ENCODE measurements at regions not wholly inside any gene's neighbourhood (a gene's known extent, or its start where the extent isn't known, plus 50 kb on each side); places are given as distances from the start of the nearest gene placed in this dataset.
"Not testable (repeated sequence)": the region's sequence is repeated elsewhere in the genome, so short reads cannot be mapped to it uniquely, and the experiment has no call there.

DNA sequence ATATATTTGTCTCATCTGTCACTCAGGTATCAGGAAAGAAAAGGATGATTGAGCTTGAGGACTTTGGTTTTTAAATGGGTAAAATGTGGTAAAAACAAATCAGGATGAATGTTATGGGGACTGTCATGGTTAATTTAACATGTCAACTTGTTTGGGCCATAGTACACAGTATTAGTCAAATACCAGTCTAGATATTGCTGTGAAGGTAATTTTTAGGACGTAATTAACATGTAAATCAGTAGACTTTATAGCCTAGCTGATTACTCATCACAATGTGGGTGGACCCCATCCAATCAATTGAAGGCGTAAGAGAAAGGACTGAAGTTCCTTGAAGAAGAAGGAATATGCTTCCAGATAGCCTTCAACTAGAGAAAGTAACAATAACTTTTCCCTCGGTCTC, 275.7 kb upstream of the ZNF804A start:
- Mint-ChIP-seq H3K4me3 (no peak overlapping the region), H3K27me3 (no peaks in the 10 kb centered on the region), H3K27ac (no peak overlapping the region), H3K9me3 (no peaks in the 10 kb centered on the region), H3K4me1 (ENCODE audit: low read depth) (no peaks in the 10 kb centered on the region), H3K36me3 (ENCODE audit: low read depth) (no peaks in the 10 kb centered on the region)
- no peak overlapping the region for H3K27ac ChIP-seq (ENCODE audit: low read depth in 1 of 2, low read length in 2 of 2)
- no peaks in the 10 kb centered on the region for H3K4me1 ChIP-seq (ENCODE audit: insufficient read depth, low read length)
- H3K9me3 ChIP-seq (ENCODE audit: control insufficient read depth in 1 of 2, insufficient read depth in 1 of 2, low read length in 2 of 2): no peaks in the 10 kb centered on the region
- ChIA-PET POLR2A (no interaction called here), CTCF (interaction anchor here (0.6 kb wide), 1 partner anchor 14 kb away, joined by 3 read pairs; no protein-coding TSS in a partner anchor)
- no peak for DNase-seq
- intact Hi-C loops (cut with DNase I, micrococcal nuclease): no loop called here
- no peaks in the 10 kb centered on the region for H3K27me3 ChIP-seq (ENCODE audit: control insufficient read depth in 1 of 2, insufficient read depth in 2 of 2, low read length in 2 of 2)
- H3K36me3 ChIP-seq (ENCODE audit: insufficient read depth, low read length): no peaks in the 10 kb centered on the region
- TF ChIP-seq, protein P1, sequence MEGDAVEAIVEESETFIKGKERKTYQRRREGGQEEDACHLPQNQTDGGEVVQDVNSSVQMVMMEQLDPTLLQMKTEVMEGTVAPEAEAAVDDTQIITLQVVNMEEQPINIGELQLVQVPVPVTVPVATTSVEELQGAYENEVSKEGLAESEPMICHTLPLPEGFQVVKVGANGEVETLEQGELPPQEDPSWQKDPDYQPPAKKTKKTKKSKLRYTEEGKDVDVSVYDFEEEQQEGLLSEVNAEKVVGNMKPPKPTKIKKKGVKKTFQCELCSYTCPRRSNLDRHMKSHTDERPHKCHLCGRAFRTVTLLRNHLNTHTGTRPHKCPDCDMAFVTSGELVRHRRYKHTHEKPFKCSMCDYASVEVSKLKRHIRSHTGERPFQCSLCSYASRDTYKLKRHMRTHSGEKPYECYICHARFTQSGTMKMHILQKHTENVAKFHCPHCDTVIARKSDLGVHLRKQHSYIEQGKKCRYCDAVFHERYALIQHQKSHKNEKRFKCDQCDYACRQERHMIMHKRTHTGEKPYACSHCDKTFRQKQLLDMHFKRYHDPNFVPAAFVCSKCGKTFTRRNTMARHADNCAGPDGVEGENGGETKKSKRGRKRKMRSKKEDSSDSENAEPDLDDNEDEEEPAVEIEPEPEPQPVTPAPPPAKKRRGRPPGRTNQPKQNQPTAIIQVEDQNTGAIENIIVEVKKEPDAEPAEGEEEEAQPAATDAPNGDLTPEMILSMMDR (IDR thresholded peaks at IDR 0.05): no peak
- no peak for ATAC-seq (ENCODE audit: poor library complexity)
- H3K4me3 ChIP-seq (ENCODE audit: low read length): no peak overlapping the region

DNA sequence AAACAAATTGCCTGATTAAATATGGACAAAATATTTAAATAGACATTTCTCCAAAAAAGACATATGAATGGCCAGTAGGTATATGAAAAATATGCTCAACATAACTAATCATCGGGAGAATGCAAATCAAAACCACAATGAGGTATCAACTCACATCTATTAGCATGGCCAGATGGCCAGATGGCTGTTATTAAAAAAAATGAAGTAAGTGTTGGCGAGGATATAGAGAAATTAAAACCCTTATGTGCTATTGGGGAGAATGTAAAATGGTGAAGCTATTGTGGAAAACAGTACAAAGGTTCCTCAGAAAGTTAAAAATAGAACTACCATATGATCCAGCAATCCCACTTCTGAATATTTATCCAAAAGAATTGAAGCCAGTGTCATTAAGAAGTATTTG, 272.3 kb upstream of the ZNF804A start:
- ChIA-PET POLR2A (no interaction called here), CTCF (no interaction called here)
- H3K9me3 ChIP-seq (ENCODE audit: control insufficient read depth in 1 of 2, insufficient read depth in 1 of 2, low read length in 2 of 2): peaks cover 0 to 9% of the 10 kb centered on the region in 2 experiments
- no peaks in the 10 kb centered on the region for H3K36me3 Mint-ChIP-seq (ENCODE audit: low read depth)
- no peak overlapping the region for H3K4me3 ChIP-seq (ENCODE audit: low read length)
- no peaks in the 10 kb centered on the region for H3K27me3 ChIP-seq (ENCODE audit: control insufficient read depth in 1 of 2, insufficient read depth in 2 of 2, low read length in 2 of 2)
- H3K4me1 Mint-ChIP-seq (ENCODE audit: low read depth): no peaks in the 10 kb centered on the region
- H3K27ac ChIP-seq (ENCODE audit: low read depth in 1 of 2, low read length in 2 of 2): no peak overlapping the region
- TF ChIP-seq, protein P1 (IDR thresholded peaks at IDR 0.05): no peak
- DNase-seq (no peak), ATAC-seq (ENCODE audit: poor library complexity) (no peak)
- no peaks in the 10 kb centered on the region for H3K36me3 ChIP-seq (ENCODE audit: insufficient read depth, low read length)
- no peaks in the 10 kb centered on the region for H3K27me3 Mint-ChIP-seq
- no peak overlapping the region for H3K4me3 Mint-ChIP-seq
- H3K27ac Mint-ChIP-seq: no peak overlapping the region
- intact Hi-C loops (cut with DNase I, micrococcal nuclease): no loop called here
- no peaks in the 10 kb centered on the region for H3K4me1 ChIP-seq (ENCODE audit: insufficient read depth, low read length)
- no peaks in the 10 kb centered on the region for H3K9me3 Mint-ChIP-seq

DNA sequence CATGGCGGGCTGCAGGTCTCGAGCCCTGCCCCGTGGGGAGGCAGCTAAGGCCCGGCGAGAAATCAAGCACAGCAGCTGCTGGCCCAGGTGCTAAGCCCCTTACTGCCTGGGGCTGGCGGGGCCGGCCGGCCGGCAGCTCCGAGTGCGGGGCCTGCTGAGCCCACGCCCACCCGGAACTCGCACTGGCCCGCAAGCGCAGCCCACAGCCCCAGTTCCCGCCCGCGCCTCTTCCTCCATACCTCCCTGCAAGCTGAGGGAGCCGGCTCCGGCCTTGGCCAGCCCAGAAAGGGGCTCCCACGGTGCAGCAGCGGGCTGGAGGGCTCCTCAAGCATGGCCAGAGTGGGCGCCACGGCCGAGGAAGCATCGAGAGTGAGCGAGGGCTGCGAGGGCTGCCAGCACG, 270.5 kb upstream of the ZNF804A start:
- H3K4me1 ChIP-seq (ENCODE audit: insufficient read depth, low read length); H3K4me3 Mint-ChIP-seq; H3K9me3 ChIP-seq (ENCODE audit: control insufficient read depth in 1 of 2, insufficient read depth in 1 of 2, low read length in 2 of 2); ATAC-seq (ENCODE audit: poor library complexity); H3K27me3 ChIP-seq (ENCODE audit: control insufficient read depth in 1 of 2, insufficient read depth in 2 of 2, low read length in 2 of 2); H3K36me3 ChIP-seq (ENCODE audit: insufficient read depth, low read length); DNase-seq; H3K36me3 Mint-ChIP-seq (ENCODE audit: low read depth); H3K9me3 Mint-ChIP-seq; H3K27ac Mint-ChIP-seq; H3K27ac ChIP-seq (ENCODE audit: low read depth in 1 of 2, low read length in 2 of 2); H3K4me1 Mint-ChIP-seq (ENCODE audit: low read depth); intact Hi-C loops (cut with DNase I, micrococcal nuclease); H3K4me3 ChIP-seq (ENCODE audit: low read length); POLR2A ChIA-PET; H3K27me3 Mint-ChIP-seq; CTCF ChIA-PET: not testable (repeated sequence)

DNA sequence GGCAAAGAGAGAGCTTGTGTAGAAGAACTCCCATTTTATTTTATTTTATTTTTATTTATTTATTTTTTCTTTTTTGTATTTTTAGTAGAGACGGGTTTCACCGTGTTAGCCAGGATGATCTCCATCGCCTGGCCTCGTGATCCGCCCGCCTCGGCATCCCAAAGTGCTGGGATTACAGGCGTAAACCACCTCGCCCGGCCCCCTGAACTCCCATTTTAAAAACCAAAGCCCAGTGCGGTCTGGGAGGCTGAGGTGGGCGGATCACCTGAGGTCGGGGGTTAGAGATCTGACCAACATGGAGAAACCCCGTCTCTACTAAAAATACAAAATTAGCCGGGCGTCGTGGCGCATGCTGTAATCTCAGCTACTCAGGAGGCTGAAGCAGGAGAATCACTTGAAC, 267.8 kb upstream of the ZNF804A start:
- H3K4me1 ChIP-seq (ENCODE audit: insufficient read depth, low read length); H3K9me3 Mint-ChIP-seq; H3K9me3 ChIP-seq (ENCODE audit: control insufficient read depth in 1 of 2, insufficient read depth in 1 of 2, low read length in 2 of 2); H3K36me3 ChIP-seq (ENCODE audit: insufficient read depth, low read length); H3K27me3 Mint-ChIP-seq; ATAC-seq (ENCODE audit: poor library complexity); H3K27ac Mint-ChIP-seq; H3K4me3 ChIP-seq (ENCODE audit: low read length); H3K4me3 Mint-ChIP-seq; H3K36me3 Mint-ChIP-seq (ENCODE audit: low read depth); H3K27ac ChIP-seq (ENCODE audit: low read depth in 1 of 2, low read length in 2 of 2); intact Hi-C loops (cut with DNase I, micrococcal nuclease); H3K4me1 Mint-ChIP-seq (ENCODE audit: low read depth); CTCF ChIA-PET; DNase-seq; POLR2A ChIA-PET; H3K27me3 ChIP-seq (ENCODE audit: control insufficient read depth in 1 of 2, insufficient read depth in 2 of 2, low read length in 2 of 2): not testable (repeated sequence)
